IMR-90 (cell line): ENCODE measurements at regions not wholly inside any gene's neighbourhood (a gene's known extent, or its start where the extent isn't known, plus 50 kb on each side); places are given as distances from the start of the nearest gene placed in this dataset.

ENCODE experiments used
- ATAC-seq: fragments of 200-7000 bp; cut with Tn5 transposase; 2 replicates; pipeline ENCODE4 v1.9.1; 2020; ENCODE audit warnings: low read depth, mild to moderate bottlenecking, moderate library complexity
- BruUV-seq: library from RNA; stranded (reverse); fragments of 400-500 nt; replicated peaks from 2 replicates; lab custom pipeline; 2021; lab: Mats Ljungman, UMichigan
- CTCF ChIA-PET: fragments of 300-600 bp; formaldehyde crosslinking; extraction: SDS; loops from one replicate; lab custom pipeline; 2021; ENCODE audit warnings: antibody characterized with exemption; lab: Yijun Ruan, JAX
- POLR2A ChIA-PET: fragments of 300-600 bp; sonication (Branson Sonifier 250); formaldehyde crosslinking; loops from one replicate; lab custom pipeline; 2022; ENCODE audit warnings: antibody characterized with exemption; ENCODE audit not compliant: unreplicated experiment; lab: Charles Lee
- DNase-seq: peaks from one replicate; pipeline ENCODE4 v3.0.0; 2013
- H2AFZ ChIP-seq: replicated peaks from 2 replicates; pipeline ENCODE3; 2013; ENCODE audit warnings: low read length, mild to moderate bottlenecking; ENCODE audit not compliant: poor library complexity
- H2AK5ac ChIP-seq: 2 replicates; pipeline ENCODE4 v1.6.1; 2013; ENCODE audit warnings: low read depth, low read length, inconsistent platforms
- H2AK9ac ChIP-seq: replicated peaks from 2 replicates; pipeline ENCODE3; 2013; ENCODE audit warnings: mild to moderate bottlenecking, low read depth, low read length, moderate library complexity; ENCODE audit not compliant: poor library complexity
- H2BK120ac ChIP-seq: 2 replicates; pipeline ENCODE4 v1.6.1; 2013; ENCODE audit warnings: low read depth, low read length, inconsistent platforms
- H2BK15ac ChIP-seq: 3 replicates; pipeline ENCODE4 v1.6.1; 2013; ENCODE audit warnings: low read depth, low read length, inconsistent platforms
- H2BK20ac ChIP-seq: 2 replicates; pipeline ENCODE4 v1.6.1; 2013; ENCODE audit warnings: low read depth, mild to moderate bottlenecking, inconsistent platforms, low read length, moderate library complexity
- H2BK5ac ChIP-seq: 2 replicates; pipeline ENCODE4 v1.6.1; 2013; ENCODE audit warnings: mild to moderate bottlenecking, low read depth, low read length, inconsistent platforms; ENCODE audit not compliant: poor library complexity, severe bottlenecking
- H3K14ac ChIP-seq: replicated peaks from 2 replicates; pipeline ENCODE4 v1.6.1; 2013; ENCODE audit warnings: low read depth, low read length, inconsistent platforms
- H3K18ac ChIP-seq: 2 replicates; pipeline ENCODE4 v1.6.1; 2013; ENCODE audit warnings: low read depth, low read length, control low read depth
- H3K23ac ChIP-seq: 2 replicates; pipeline ENCODE4 v1.6.1; 2013; ENCODE audit warnings: low read depth, low read length, inconsistent platforms
- H3K27ac ChIP-seq: 2 replicates; pipeline ENCODE4 v1.5.1; 2013; ENCODE audit warnings: mild to moderate bottlenecking, control low read depth, low read length; ENCODE audit not compliant: insufficient read depth
- H3K27me3 ChIP-seq: 2 replicates; pipeline ENCODE4 v1.6.1; 2013; ENCODE audit warnings: low read length; ENCODE audit not compliant: control insufficient read depth, insufficient read depth
- H3K36me3 ChIP-seq: 2 replicates; pipeline ENCODE4 v1.6.1; 2013; ENCODE audit warnings: low read length, mixed read lengths; ENCODE audit not compliant: control insufficient read depth, insufficient read depth
- H3K4ac ChIP-seq: 2 replicates; pipeline ENCODE4 v1.6.1; 2013; ENCODE audit warnings: low read depth, low read length, inconsistent platforms
- H3K4me1 ChIP-seq: 2 replicates; pipeline ENCODE4 v1.6.1; 2013; ENCODE audit warnings: low read length, mixed read lengths; ENCODE audit not compliant: control insufficient read depth, insufficient read depth
- H3K4me2 ChIP-seq: 2 replicates; pipeline ENCODE4 v1.6.1; 2013; ENCODE audit warnings: low read depth, mild to moderate bottlenecking, control low read depth, low read length, moderate library complexity
- H3K4me3 ChIP-seq: 2 replicates; pipeline ENCODE4 v1.5.1; 2013; ENCODE audit warnings: low read depth, mild to moderate bottlenecking, control low read depth, low read length, moderate library complexity; ENCODE audit not compliant: insufficient read depth
- H3K56ac ChIP-seq: 2 replicates; pipeline ENCODE4 v1.6.1; 2013; ENCODE audit warnings: low read length, inconsistent platforms; ENCODE audit not compliant: insufficient read depth; ENCODE audit errors: extremely low read depth
- H3K79me1 ChIP-seq, 2 experiments: 2 replicates each; pipeline ENCODE4 v1.6.1; 2013; ENCODE audit warnings: low read length in 2 of 2, inconsistent platforms in 1 of 2, low read depth in 1 of 2
- H3K9ac ChIP-seq: 2 replicates; pipeline ENCODE4 v1.6.1; 2013; ENCODE audit warnings: low read depth, low read length, control low read depth
- H3K9me1 ChIP-seq: 2 replicates; pipeline ENCODE4 v1.6.1; 2013; ENCODE audit warnings: low read length, inconsistent platforms; ENCODE audit not compliant: insufficient read depth
- H3K9me3 ChIP-seq: 2 replicates; pipeline ENCODE4 v1.6.1; 2013; ENCODE audit warnings: low read length; ENCODE audit not compliant: control insufficient read depth, insufficient read depth
- H4K20me1 ChIP-seq: 2 replicates; pipeline ENCODE4 v1.6.1; 2013; ENCODE audit warnings: low read length, inconsistent platforms; ENCODE audit not compliant: insufficient read depth
- H4K5ac ChIP-seq: 2 replicates; pipeline ENCODE4 v1.6.1; 2013; ENCODE audit warnings: mild to moderate bottlenecking, low read depth, low read length, control low read depth
- H4K8ac ChIP-seq, 2 experiments: 2 replicates each; pipeline ENCODE4 v1.6.1; 2013; ENCODE audit warnings: low read depth in 2 of 2, low read length in 2 of 2, control low read depth in 1 of 2, inconsistent platforms in 1 of 2
- H4K91ac ChIP-seq: 2 replicates; pipeline ENCODE4 v1.6.1; 2013; ENCODE audit warnings: low read depth, low read length, inconsistent platforms; ENCODE audit not compliant: insufficient read depth
- BHLHE40 ChIP-seq: fragments of 150-350 bp; IDR thresholded peaks from 2 replicates; pipeline ENCODE4 v1.6.1; 2016; ENCODE audit warnings: mild to moderate bottlenecking, low read depth, low read length
- CEBPB ChIP-seq: IDR thresholded peaks from 2 replicates; pipeline ENCODE4 v1.6.1; 2012; ENCODE audit warnings: low read depth, low read length, improper control_type of control experiment
- CHD1 ChIP-seq: IDR thresholded peaks from 2 replicates; pipeline ENCODE4 v1.6.1; 2012; ENCODE audit warnings: low read depth, low read length, improper control_type of control experiment
- CTCF ChIP-seq: conservative IDR thresholded peaks from 2 replicates; pipeline ENCODE4 v1.5.1; 2012; ENCODE audit warnings: mild to moderate bottlenecking, low read depth, low read length, improper control_type of control experiment
- FOS ChIP-seq: fragments of 150-350 bp; IDR thresholded peaks from 2 replicates; pipeline ENCODE4 v1.6.1; 2016; ENCODE audit warnings: low read depth, low read length
- MAFK ChIP-seq: IDR thresholded peaks from 2 replicates; pipeline ENCODE4 v1.6.1; 2012; ENCODE audit warnings: low read depth, low read length, improper control_type of control experiment
- MXI1 ChIP-seq: IDR thresholded peaks from 2 replicates; pipeline ENCODE4 v1.6.1; 2012; ENCODE audit warnings: low read depth, mild to moderate bottlenecking, low read length, moderate library complexity, borderline replicate concordance
- POLR2A ChIP-seq: IDR thresholded peaks from 2 replicates; pipeline ENCODE4 v1.6.1; 2012; ENCODE audit warnings: mild to moderate bottlenecking, low read depth, low read length
- RAD21 ChIP-seq: IDR thresholded peaks from 2 replicates; pipeline ENCODE4 v1.6.1; 2012; ENCODE audit warnings: low read length, improper control_type of control experiment
- RCOR1 ChIP-seq: IDR thresholded peaks from 2 replicates; pipeline ENCODE4 v1.6.1; 2012; ENCODE audit warnings: mild to moderate bottlenecking, low read length, improper control_type of control experiment; ENCODE audit not compliant: insufficient replicate concordance
- RFX5 ChIP-seq: IDR thresholded peaks from 2 replicates; pipeline ENCODE4 v1.8.0; 2012; ENCODE audit warnings: low read depth, mild to moderate bottlenecking, low read length, moderate library complexity
- SMC3 ChIP-seq: fragments of 150-350 bp; IDR thresholded peaks from 2 replicates; pipeline ENCODE4 v1.6.1; 2016; ENCODE audit warnings: low read depth, mild to moderate bottlenecking, antibody characterized with exemption, low read length, moderate library complexity
- WGBS, 2 experiments: methylation state at CpG; one replicate each; pipeline versions ENCODE4 v1.1.5 to v1.1.7; 2013; ENCODE audit warnings: missing lambda C conversion rate in 2 of 2; ENCODE audit not compliant: insufficient read length in 1 of 2; ENCODE audit errors: extremely low coverage in 2 of 2; 5-methylcytosine and 5-hydroxymethylcytosine counted together
- dilution Hi-C: fragments of 300-500 bp; cut with HindIII; formaldehyde crosslinking; loops from one replicate; pipeline ENCODE4 v1.14.3; 2018; ENCODE audit warnings: low sequenced_read_pairs; ENCODE audit not compliant: unreplicated experiment
- in situ Hi-C: fragments of 300-500 bp; cut with MboI; formaldehyde crosslinking; loops from 3 replicates; pipeline ENCODE4 v1.14.3; 2019; ENCODE audit warnings: low sequenced_read_pairs, inconsistent platforms, mixed read lengths
- intact Hi-C: fragments of 100-400 bp; cut with micrococcal nuclease; formaldehyde crosslinking; loops from 2 replicates; pipeline ENCODE4 v1.10.0; 2022
- TF ChIP-seq, protein P1 (sequence below): fragments of 150-350 bp; IDR thresholded peaks from 2 replicates; pipeline ENCODE4 v1.6.1; 2017; ENCODE audit warnings: mild to moderate bottlenecking, antibody characterized with exemption, low read length, low read depth

GRCh38 chr1:163258181-163258580, 55.5 kb upstream of the RGS5 start:
- Histone ChIP-seq H3K9me1 (no peaks in the 10 kb centered on the region), H3K27ac (no peak overlapping the region), H3K4me1 (peaks cover 3% of the 10 kb centered on the region; the same call in 1 of the 2 replicates), H3K79me1 (no peaks in the 10 kb centered on the region), H3K27me3 (no peaks in the 10 kb centered on the region), H3K9me3 (no peaks in the 10 kb centered on the region), H2BK120ac (no peak overlapping the region), H3K56ac (no peak overlapping the region), H3K14ac (no peak overlapping the region), H3K4ac (no peak overlapping the region), H3K9ac (no peak overlapping the region), H2AK5ac (no peak overlapping the region), H4K5ac (no peak overlapping the region), H2AK9ac (no peak overlapping the region), H3K18ac (no peak overlapping the region), H4K91ac (no peak overlapping the region), H4K8ac (no peak overlapping the region), H4K20me1 (no peaks in the 10 kb centered on the region), H3K36me3 (no peaks in the 10 kb centered on the region), H2BK5ac (no peak overlapping the region), H3K23ac (no peak overlapping the region), H3K4me2 (no peak overlapping the region), H2BK15ac (no peak overlapping the region), H2BK20ac (no peak overlapping the region), H3K4me3 (no peak overlapping the region), H2AFZ (no peak overlapping the region)
- ChIA-PET CTCF (interaction anchor here (0.6 to 0.8 kb wide), 3 partner anchors 8 to 860 kb away, joined by 3 to 4 read pairs (median 3); no protein-coding TSS in a partner anchor), POLR2A (no interaction called here)
- WGBS, 2 experiments: no CpG with 5 or more reads among the region's 1 CpG
- dilution Hi-C loops (no loop called here), intact Hi-C loops (no loop called here), in situ Hi-C loops (no loop called here)
- peak; percentile 30 for DNase-seq
- peak; percentile 72 for ATAC-seq
- no TSS peak for BruUV-seq
- TF ChIP-seq SMC3: no peak
- TF ChIP-seq CTCF: no peak
- TF ChIP-seq RFX5: no peak
- no peak for TF ChIP-seq CEBPB
- TF ChIP-seq BHLHE40: no peak
- no peak for TF ChIP-seq FOS
- TF ChIP-seq, protein P1, sequence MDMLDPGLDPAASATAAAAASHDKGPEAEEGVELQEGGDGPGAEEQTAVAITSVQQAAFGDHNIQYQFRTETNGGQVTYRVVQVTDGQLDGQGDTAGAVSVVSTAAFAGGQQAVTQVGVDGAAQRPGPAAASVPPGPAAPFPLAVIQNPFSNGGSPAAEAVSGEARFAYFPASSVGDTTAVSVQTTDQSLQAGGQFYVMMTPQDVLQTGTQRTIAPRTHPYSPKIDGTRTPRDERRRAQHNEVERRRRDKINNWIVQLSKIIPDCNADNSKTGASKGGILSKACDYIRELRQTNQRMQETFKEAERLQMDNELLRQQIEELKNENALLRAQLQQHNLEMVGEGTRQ: no peak
- TF ChIP-seq MXI1: no peak
- TF ChIP-seq MAFK: no peak
- TF ChIP-seq POLR2A: no peak
- no peak for TF ChIP-seq CHD1
- TF ChIP-seq RAD21: no peak
- TF ChIP-seq RCOR1: no peak
